Activated T-cell treated with anti-CD3 and anti-CD28 coated beads, Interleukin-2, amount 50 U/mL, for 72 hours (primary cell): ENCODE measurements at regions not wholly inside any gene's neighbourhood (a gene's known extent, or its start where the extent isn't known, plus 50 kb on each side); places are given as distances from the start of the nearest gene placed in this dataset.
A peak's percentile ranks its signal among the peaks of the same experiment; 100 is the strongest.

Experiments
- ATAC-seq, 2 donors: fragments of 150-1000 bp; cut with Tn5 transposase; replicated peaks in 1 of 2; 2 replicates each; pipeline ENCODE4 v1.10.0; 2021; ENCODE audit warnings: moderate library complexity in 2 of 2, mild to moderate bottlenecking in 1 of 2
- DNase-seq, 2 donors: peaks; one replicate each; pipeline ENCODE4 v3.0.0; 2021 to 2022; ENCODE audit warnings: mixed read lengths in 1 of 2
- H3K27ac Mint-ChIP-seq: one replicate; pipeline ENCODE4 v1.8.0; 2022; ENCODE audit warnings: mild to moderate bottlenecking, moderate library complexity, mixed read lengths
- H3K27me3 Mint-ChIP-seq: one replicate; pipeline ENCODE4 v1.8.0; 2022; ENCODE audit warnings: low read depth, mixed read lengths
- H3K36me3 Mint-ChIP-seq, 2 donors: one replicate each; pipeline ENCODE4 v1.8.0; 2022; ENCODE audit warnings: mixed read lengths in 2 of 2, mild to moderate bottlenecking in 1 of 2; ENCODE audit not compliant: insufficient read depth in 2 of 2
- H3K4me1 Mint-ChIP-seq: one replicate; pipeline ENCODE4 v1.8.0; 2022; ENCODE audit warnings: low read depth, mixed read lengths
- H3K4me3 Mint-ChIP-seq, 2 donors: one replicate each; pipeline ENCODE4 v1.8.0; 2022; ENCODE audit warnings: mild to moderate bottlenecking in 2 of 2, mixed read lengths in 2 of 2, moderate library complexity in 2 of 2
- H3K9me3 Mint-ChIP-seq, 2 donors: one replicate each; pipeline ENCODE4 v1.8.0; 2022; ENCODE audit warnings: mixed read lengths in 2 of 2

GRCh38 chr5:124523897-124524296 lies 222.5 kb downstream of the ZNF608 start:
- Mint-ChIP-seq H3K36me3 (no peaks in the 10 kb centered on the region), H3K27me3 (peaks cover 42% of the 10 kb centered on the region), H3K4me3 (no peak overlapping the region), H3K4me1 (peaks cover 14% of the 10 kb centered on the region), H3K9me3 (peaks cover 0 to 5% of the 10 kb centered on the region in 2 donors), H3K27ac (no peak overlapping the region)
- no peak for ATAC-seq
- DNase-seq = no peak

GRCh38 chr5:124522992-124523391 lies 223.4 kb downstream of the ZNF608 start:
- H3K27ac Mint-ChIP-seq = no peak overlapping the region
- H3K36me3 Mint-ChIP-seq = no peaks in the 10 kb centered on the region
- ATAC-seq (no peak), DNase-seq (no peak)
- peaks cover 0 to 5% of the 10 kb centered on the region in 2 donors for H3K9me3 Mint-ChIP-seq
- peaks cover 7% of the 10 kb centered on the region for H3K4me1 Mint-ChIP-seq
- no peak overlapping the region for H3K4me3 Mint-ChIP-seq
- H3K27me3 Mint-ChIP-seq = peaks cover 40% of the 10 kb centered on the region

GRCh38 chr5:124521461-124522230 lies 224.8 kb downstream of the ZNF608 start:
- Mint-ChIP-seq H3K36me3 (no peaks in the 10 kb centered on the region), H3K9me3 (peaks cover 0 to 5% of the 10 kb centered on the region in 2 donors), H3K27ac (no peak overlapping the region), H3K4me1 (no peaks in the 10 kb centered on the region), H3K4me3 (no peak overlapping the region), H3K27me3 (peaks cover 36% of the 10 kb centered on the region)
- DNase-seq (no peak), ATAC-seq (no peak)

GRCh38 chr5:124519396-124519795 lies 227.0 kb downstream of the ZNF608 start:
- Mint-ChIP-seq H3K4me3 (no peak overlapping the region), H3K27me3 (peaks cover 26% of the 10 kb centered on the region), H3K9me3 (no peaks in the 10 kb centered on the region), H3K36me3 (no peaks in the 10 kb centered on the region), H3K27ac (no peak overlapping the region), H3K4me1 (no peaks in the 10 kb centered on the region)
- ATAC-seq (no peak), DNase-seq (no peak)

- no peaks in the 10 kb centered on the region for H3K36me3 Mint-ChIP-seq
- no peak for DNase-seq
- peaks cover 5% of the 10 kb centered on the region for H3K27me3 Mint-ChIP-seq
- H3K27ac Mint-ChIP-seq = no peak overlapping the region
- no peaks in the 10 kb centered on the region for H3K9me3 Mint-ChIP-seq
- H3K4me3 Mint-ChIP-seq = no peak overlapping the region
- ATAC-seq = no peak
- H3K4me1 Mint-ChIP-seq = no peaks in the 10 kb centered on the region
Measured at GRCh38 chr5:124516567-124516966, 229.9 kb downstream of the ZNF608 start.

- Mint-ChIP-seq H3K27ac (no peak overlapping the region), H3K27me3 (peaks cover 5% of the 10 kb centered on the region), H3K9me3 (no peaks in the 10 kb centered on the region), H3K36me3 (no peaks in the 10 kb centered on the region), H3K4me3 (no peak overlapping the region), H3K4me1 (no peaks in the 10 kb centered on the region)
- no peak for ATAC-seq
- no peak for DNase-seq
Measured at GRCh38 chr5:124515497-124516245, 230.8 kb downstream of the ZNF608 start.

- H3K27ac Mint-ChIP-seq = no peak overlapping the region
- H3K36me3 Mint-ChIP-seq = no peaks in the 10 kb centered on the region
- DNase-seq = no peak
- no peaks in the 10 kb centered on the region for H3K9me3 Mint-ChIP-seq
- H3K4me3 Mint-ChIP-seq = no peak overlapping the region
- ATAC-seq = no peak
- peaks cover 4% of the 10 kb centered on the region for H3K27me3 Mint-ChIP-seq
- no peaks in the 10 kb centered on the region for H3K4me1 Mint-ChIP-seq
Measured at GRCh38 chr5:124514956-124515355, 231.5 kb downstream of the ZNF608 start.

- H3K27ac Mint-ChIP-seq = no peak overlapping the region
- DNase-seq (no peak), ATAC-seq (no peak)
- no peaks in the 10 kb centered on the region for H3K4me1 Mint-ChIP-seq
- no peaks in the 10 kb centered on the region for H3K36me3 Mint-ChIP-seq
- H3K9me3 Mint-ChIP-seq = no peaks in the 10 kb centered on the region
- no peaks in the 10 kb centered on the region for H3K27me3 Mint-ChIP-seq
- H3K4me3 Mint-ChIP-seq = no peak overlapping the region
Measured at GRCh38 chr5:124512952-124513632, 233.3 kb downstream of the ZNF608 start.

- Mint-ChIP-seq H3K36me3 (no peaks in the 10 kb centered on the region), H3K27ac (no peak overlapping the region), H3K4me3 (no peak overlapping the region), H3K9me3 (no peaks in the 10 kb centered on the region), H3K4me1 (no peaks in the 10 kb centered on the region), H3K27me3 (no peaks in the 10 kb centered on the region)
- DNase-seq (no peak), ATAC-seq (no peak)
Measured at GRCh38 chr5:124512236-124512635, 234.2 kb downstream of the ZNF608 start.

- ATAC-seq (no peak), DNase-seq (no peak)
- no peak overlapping the region for H3K4me3 Mint-ChIP-seq
- H3K36me3 Mint-ChIP-seq = no peaks in the 10 kb centered on the region
- no peak overlapping the region for H3K27ac Mint-ChIP-seq
- no peaks in the 10 kb centered on the region for H3K4me1 Mint-ChIP-seq
- H3K27me3 Mint-ChIP-seq = no peaks in the 10 kb centered on the region
- H3K9me3 Mint-ChIP-seq = no peaks in the 10 kb centered on the region
Measured at GRCh38 chr5:124511791-124512190, 234.6 kb downstream of the ZNF608 start.

- no peaks in the 10 kb centered on the region for H3K27me3 Mint-ChIP-seq
- no peaks in the 10 kb centered on the region for H3K36me3 Mint-ChIP-seq
- no peaks in the 10 kb centered on the region for H3K9me3 Mint-ChIP-seq
- DNase-seq = no peak
- no peak overlapping the region for H3K27ac Mint-ChIP-seq
- no peak overlapping the region for H3K4me3 Mint-ChIP-seq
- no peaks in the 10 kb centered on the region for H3K4me1 Mint-ChIP-seq
- ATAC-seq = no peak
Measured at GRCh38 chr5:124507688-124508087, 238.8 kb downstream of the ZNF608 start.

GRCh38 chr5:124504081-124504916 lies 242.1 kb downstream of the ZNF608 start:
- H3K27me3 Mint-ChIP-seq = no peaks in the 10 kb centered on the region
- H3K4me3 Mint-ChIP-seq = no peak overlapping the region
- H3K4me1 Mint-ChIP-seq = no peaks in the 10 kb centered on the region
- peak in 1 of 2 donors; percentile 56 for ATAC-seq
- H3K36me3 Mint-ChIP-seq = no peaks in the 10 kb centered on the region
- peaks cover 0 to 3% of the 10 kb centered on the region in 2 donors for H3K9me3 Mint-ChIP-seq
- DNase-seq = no peak
- no peak overlapping the region for H3K27ac Mint-ChIP-seq
